HG02798 (cell line): ENCODE measurements at regions not wholly inside any gene's neighbourhood (a gene's known extent, or its start where the extent isn't known, plus 50 kb on each side); places are given as distances from the start of the nearest gene placed in this dataset.

Experiments
- ATAC-seq: cut with Tn5 transposase; IDR thresholded peaks from one replicate; pipeline ENCODE4 v1.9.1; 2021; ENCODE audit warnings: mild to moderate bottlenecking; ENCODE audit not compliant: unreplicated experiment, poor library complexity

- ATAC-seq: no peak
Measured at GRCh38 chr17:27991462-27991993, 50.9 kb upstream of the NLK start.
